Transverse colon (tissue), 4 donors: ENCODE measurements at regions not wholly inside any gene's neighbourhood (a gene's known extent, or its start where the extent isn't known, plus 50 kb on each side); places are given as distances from the start of the nearest gene placed in this dataset.

Experiments used
- EP300 ChIP-seq: sonication (generic); formaldehyde crosslinking; IDR thresholded peaks from one replicate; pipeline ENCODE4 v1.6.1; 2017; ENCODE audit warnings: antibody characterized with exemption, low read depth
- POLR2AphosphoS5 ChIP-seq, 3 donors: sonication (generic); formaldehyde crosslinking; IDR thresholded peaks; one replicate each; pipeline ENCODE4 v1.6.1; 2016; ENCODE audit warnings: antibody characterized with exemption in 3 of 3
- TF ChIP-seq, protein P1 (sequence below), 5 experiments: fragments of 200-600 bp in 3 of 5; fragments of 450-650 bp in 2 of 5; sonication (generic) in 3 of 5; IDR thresholded peaks; 1 replicate in 2 of 5; 2 replicates in 3 of 5; pipeline ENCODE4 v1.5.1; 2016 to 2017; ENCODE audit warnings: antibody characterized with exemption in 5 of 5, inconsistent platforms in 3 of 5, mild to moderate bottlenecking in 2 of 5, moderate library complexity in 1 of 5

DNA sequence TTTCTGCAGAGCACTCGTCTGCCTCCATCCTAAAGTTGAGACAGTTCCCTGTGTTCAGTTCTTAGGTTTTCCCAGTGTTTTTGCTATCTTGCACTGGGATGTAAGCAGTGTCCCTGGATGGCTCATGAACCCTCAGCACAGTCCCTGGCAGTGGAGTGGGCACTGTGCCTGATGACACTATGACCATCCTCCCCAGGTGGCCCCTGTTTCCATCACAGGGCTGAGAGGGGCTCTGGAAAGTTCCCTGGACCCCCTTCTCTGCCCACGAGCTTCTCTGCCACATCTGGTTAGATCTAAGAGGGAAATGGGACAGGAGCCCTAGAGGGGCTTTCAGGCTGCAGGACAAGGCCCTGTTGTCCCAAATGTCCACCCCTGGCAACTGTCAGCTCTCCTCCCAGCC lies 249.8 kb upstream of the SFSWAP start:
- TF ChIP-seq, protein P1, sequence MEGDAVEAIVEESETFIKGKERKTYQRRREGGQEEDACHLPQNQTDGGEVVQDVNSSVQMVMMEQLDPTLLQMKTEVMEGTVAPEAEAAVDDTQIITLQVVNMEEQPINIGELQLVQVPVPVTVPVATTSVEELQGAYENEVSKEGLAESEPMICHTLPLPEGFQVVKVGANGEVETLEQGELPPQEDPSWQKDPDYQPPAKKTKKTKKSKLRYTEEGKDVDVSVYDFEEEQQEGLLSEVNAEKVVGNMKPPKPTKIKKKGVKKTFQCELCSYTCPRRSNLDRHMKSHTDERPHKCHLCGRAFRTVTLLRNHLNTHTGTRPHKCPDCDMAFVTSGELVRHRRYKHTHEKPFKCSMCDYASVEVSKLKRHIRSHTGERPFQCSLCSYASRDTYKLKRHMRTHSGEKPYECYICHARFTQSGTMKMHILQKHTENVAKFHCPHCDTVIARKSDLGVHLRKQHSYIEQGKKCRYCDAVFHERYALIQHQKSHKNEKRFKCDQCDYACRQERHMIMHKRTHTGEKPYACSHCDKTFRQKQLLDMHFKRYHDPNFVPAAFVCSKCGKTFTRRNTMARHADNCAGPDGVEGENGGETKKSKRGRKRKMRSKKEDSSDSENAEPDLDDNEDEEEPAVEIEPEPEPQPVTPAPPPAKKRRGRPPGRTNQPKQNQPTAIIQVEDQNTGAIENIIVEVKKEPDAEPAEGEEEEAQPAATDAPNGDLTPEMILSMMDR (IDR thresholded peaks at IDR 0.05): no peak
- TF ChIP-seq POLR2AphosphoS5 (IDR thresholded peaks at IDR 0.05) (no peak), EP300 (no peak)
